K562 (cell line): ENCODE measurements at regions not wholly inside any gene's neighbourhood (a gene's known extent, or its start where the extent isn't known, plus 50 kb on each side); places are given as distances from the start of the nearest gene placed in this dataset.

Experiments used
- ATAC-seq: fragments of 200-7000 bp; cut with Tn5 transposase; 3 replicates; pipeline ENCODE4 v1.9.1; 2020; ENCODE audit warnings: moderate library complexity
- BruUV-seq: library from RNA; stranded (reverse); fragments of 400-500 nt; replicated peaks from 2 replicates; lab custom pipeline; 2021; lab: Mats Ljungman, UMichigan
- CTCF ChIA-PET: fragments of 300-600 bp; formaldehyde crosslinking; extraction: SDS; loops from one replicate; lab custom pipeline; 2021; ENCODE audit warnings: low intra/inter-chr PET ratio; lab: Yijun Ruan, JAX
- POLR2A ChIA-PET: fragments of 300-600, 350-650 bp; sonication (Branson Sonifier 250); formaldehyde crosslinking; extraction: SDS; loops from one replicate; lab custom pipeline; 2021; ENCODE audit warnings: antibody characterized with exemption, inconsistent platforms; lab: Yijun Ruan, JAX
- DNase-seq, 4 experiments: peaks; one replicate each; pipeline versions ENCODE4 v3.0.0 to v3.0.0-alpha.2; 2011 to 2018; ENCODE audit warnings: low spot score in 3 of 4, mixed read lengths in 3 of 4; ENCODE audit errors: extremely low read depth in 1 of 4
- FAIRE-seq: peaks from 2 replicates; lab custom pipeline; 2011; peaks lifted over from hg19 to GRCh38; lab: Jason Lieb, UNC
- H2AFZ ChIP-seq: 2 replicates; pipeline ENCODE4 v1.6.0; 2011; ENCODE audit warnings: low read depth, low read length, control low read depth, inconsistent platforms
- H3K27ac ChIP-seq: fragments of 200-600 bp; 3 replicates; pipeline ENCODE4 v1.8.0; 2011; ENCODE audit warnings: low read depth, mild to moderate bottlenecking, control low read depth, inconsistent platforms, low read length, moderate library complexity, mixed read lengths; ENCODE audit errors: extremely low read depth
- H3K27me3 ChIP-seq, 2 experiments: fragments of 300-600 bp in 1 of 2; 2 replicates in 1 of 2; 3 replicates in 1 of 2; pipeline versions ENCODE4 v1.6.0 to v1.8.0; 2011; ENCODE audit warnings: inconsistent platforms in 2 of 2, low read length in 2 of 2, mild to moderate bottlenecking in 1 of 2, mixed read lengths in 1 of 2, moderate library complexity in 1 of 2; ENCODE audit not compliant: control insufficient read depth in 2 of 2, insufficient read depth in 2 of 2
- H3K36me3 ChIP-seq: fragments of 300-600 bp; 3 replicates; pipeline ENCODE4 v1.8.0; 2011; ENCODE audit warnings: mild to moderate bottlenecking, low read length, inconsistent platforms; ENCODE audit not compliant: control insufficient read depth, insufficient read depth
- H3K4me1 ChIP-seq, 2 experiments: fragments of 200-600 bp in 1 of 2; replicated peaks in 1 of 2; 2 replicates in 1 of 2; 3 replicates in 1 of 2; pipeline versions ENCODE4 v1.5.1 to v1.8.0; 2011; ENCODE audit warnings: inconsistent platforms in 2 of 2, low read length in 2 of 2, mild to moderate bottlenecking in 1 of 2, mixed read lengths in 1 of 2, moderate library complexity in 1 of 2; ENCODE audit not compliant: control insufficient read depth in 2 of 2, insufficient read depth in 2 of 2
- H3K4me2 ChIP-seq: 2 replicates; pipeline ENCODE4 v1.6.1; 2011; ENCODE audit warnings: low read length, control low read depth, inconsistent platforms, mixed read lengths; ENCODE audit not compliant: insufficient read depth
- H3K4me3 ChIP-seq: fragments of 200-600 bp; sonication (generic), shearing (Covaris generic); 2 replicates; pipeline ENCODE4 v1.5.1; 2016; ENCODE audit warnings: control low read depth, inconsistent platforms
- H3K79me2 ChIP-seq: fragments of 200-600 bp; 3 replicates; pipeline ENCODE4 v1.8.0; 2011; ENCODE audit warnings: low read length, inconsistent platforms; ENCODE audit not compliant: control insufficient read depth, insufficient read depth
- H3K9ac ChIP-seq, 2 experiments: 2 replicates each; pipeline versions ENCODE4 v1.6.0 to v1.6.1; 2011; ENCODE audit warnings: low read depth in 2 of 2, low read length in 2 of 2, control low read depth in 1 of 2, inconsistent platforms in 1 of 2, mild to moderate bottlenecking in 1 of 2, mixed read lengths in 1 of 2; ENCODE audit not compliant: insufficient read depth in 1 of 2
- H3K9me1 ChIP-seq: one replicate; pipeline ENCODE4 v1.6.0; 2011; ENCODE audit warnings: inconsistent platforms, mild to moderate bottlenecking, low read length, moderate library complexity; ENCODE audit not compliant: control insufficient read depth, insufficient read depth
- H3K9me3 ChIP-seq: replicated peaks from 2 replicates; pipeline ENCODE4 v1.5.1; 2011; ENCODE audit warnings: low read depth, low read length, inconsistent platforms; ENCODE audit not compliant: control insufficient read depth, insufficient read depth
- H4K20me1 ChIP-seq: replicated peaks from 2 replicates; pipeline ENCODE4 v1.6.1; 2011; ENCODE audit warnings: low read length, inconsistent platforms, mixed read lengths; ENCODE audit not compliant: control insufficient read depth, insufficient read depth
- BCLAF1 ChIP-seq, 2 experiments: fragments of 450-650 bp in 1 of 2; IDR thresholded peaks; 2 replicates each; pipeline ENCODE4 v1.6.1; 2011 to 2017; ENCODE audit warnings: low read depth in 2 of 2, antibody characterized with exemption in 1 of 2, borderline replicate concordance in 1 of 2, low read length in 1 of 2, mild to moderate bottlenecking in 1 of 2, mixed read lengths in 1 of 2; ENCODE audit not compliant: control insufficient read depth in 1 of 2
- CC2D1A ChIP-seq: fragments of 450-650 bp; IDR thresholded peaks from 2 replicates; pipeline ENCODE4 v1.6.1; 2017; ENCODE audit warnings: mild to moderate bottlenecking
- ELK1 ChIP-seq: sonication (generic); formaldehyde crosslinking; IDR thresholded peaks from 2 replicates; pipeline ENCODE4 v1.8.1; 2022; ENCODE audit warnings: missing genetic modification reagents
- FOXM1 ChIP-seq, 2 experiments: fragments of 450-650 bp in 1 of 2; sonication (generic) in 1 of 2; formaldehyde crosslinking in 1 of 2; IDR thresholded peaks; 2 replicates each; pipeline versions ENCODE4 v1.6.1 to v1.9.0; 2017 to 2022; ENCODE audit warnings: low read depth in 2 of 2, mild to moderate bottlenecking in 2 of 2, missing genetic modification reagents in 1 of 2, moderate library complexity in 1 of 2
- GTF2A2 ChIP-seq: IDR thresholded peaks from 2 replicates; pipeline ENCODE4 v1.6.1; 2016; ENCODE audit warnings: mild to moderate bottlenecking, missing genetic modification characterization, missing compliant biosample characterization
- HNRNPL ChIP-seq: fragments of 200-400 bp; formaldehyde crosslinking; IDR thresholded peaks from 2 replicates; pipeline ENCODE4 v1.6.1; 2017; ENCODE audit warnings: low read depth, mild to moderate bottlenecking, low read length
- ZC3H4 ChIP-seq: sonication (generic); formaldehyde crosslinking; IDR thresholded peaks from 2 replicates; pipeline ENCODE4 v1.9.0; 2021; ENCODE audit warnings: missing genetic modification reagents, borderline replicate concordance
- ZNF354B ChIP-seq: fragments of 250-450 bp; sonication (Bioruptor Pico); IDR thresholded peaks from 2 replicates; pipeline ENCODE4 v1.4.0; 2020
- ZNF512 ChIP-seq: IDR thresholded peaks from 2 replicates; pipeline ENCODE4 v1.6.1; 2016; ENCODE audit warnings: missing genetic modification characterization, missing compliant biosample characterization
- WGBS: fragments of 100-300 bp; shearing (Covaris generic); methylation state at CpG from one replicate; pipeline ENCODE4 v1.1.6; 2016; ENCODE audit warnings: low coverage, mixed read lengths; ENCODE audit not compliant: insufficient coverage; ENCODE audit errors: missing lambda C conversion rate; 5-methylcytosine and 5-hydroxymethylcytosine counted together
- in situ Hi-C: fragments of 300-500 bp; cut with MboI; formaldehyde crosslinking; loops from 4 replicates; pipeline ENCODE4 v1.15.0; 2018; ENCODE audit warnings: inconsistent platforms, mixed read lengths
- intact Hi-C: fragments of 100-400 bp; cut with micrococcal nuclease; formaldehyde crosslinking; loops from 2 replicates; pipeline ENCODE4 v1.14.2; 2022

- no peaks in the 10 kb centered on the region; the same call in 1 of the 2 replicates for H3K9me3 ChIP-seq
- DNase-seq, result no peak
- H3K27ac ChIP-seq, result no peak overlapping the region
- no peaks in the 10 kb centered on the region for H4K20me1 ChIP-seq
- ATAC-seq, result no peak
- in situ Hi-C loops, result no loop called here
- no peak overlapping the region for H2AFZ ChIP-seq
- H3K9me1 ChIP-seq, result no peaks in the 10 kb centered on the region
- no peak overlapping the region for H3K9ac ChIP-seq
- no peaks in the 10 kb centered on the region for H3K27me3 ChIP-seq
- WGBS, result 0% methylated on average over 2 of the region's 2 CpGs
- BruUV-seq, result no TSS peak
- H3K36me3 ChIP-seq, result no peaks in the 10 kb centered on the region
- intact Hi-C loops, result no loop called here
- no peaks in the 10 kb centered on the region for H3K79me2 ChIP-seq
- POLR2A ChIA-PET, result no interaction called here
- CTCF ChIA-PET, result no interaction called here
- no peaks in the 10 kb centered on the region for H3K4me1 ChIP-seq
- no peak overlapping the region for H3K4me3 ChIP-seq
- no peak overlapping the region for H3K4me2 ChIP-seq
- no peak for FAIRE-seq
- TF ChIP-seq CC2D1A, result no peak
- TF ChIP-seq HNRNPL, result no peak
- no peak for TF ChIP-seq ZNF512 (tag)
- TF ChIP-seq ZC3H4 (CRISPR knock-in tag), result no peak
- no peak for TF ChIP-seq FOXM1 (IDR thresholded peaks at IDR 0.05; ENCODE audit: low read depth)
- no peak for TF ChIP-seq FOXM1 (CRISPR knock-in tag; IDR thresholded peaks at IDR 0.05; ENCODE audit: low read depth)
- TF ChIP-seq ZNF354B, result no peak
- TF ChIP-seq BCLAF1 (IDR thresholded peaks at IDR 0.05; ENCODE audit: borderline replicate concordance in 1 of 2, control insufficient read depth in 1 of 2, low read depth in 2 of 2, low read length in 1 of 2), result no peak
- no peak for TF ChIP-seq GTF2A2 (tag)
- TF ChIP-seq ELK1 (CRISPR knock-in tag), result no peak
Measured at GRCh38 chr20:39830903-39831302, 858.1 kb downstream of the MAFB start.
